Medulla oblongata (tissue), 1 donor: ENCODE measurements at regions not wholly inside any gene's neighbourhood (a gene's known extent, or its start where the extent isn't known, plus 50 kb on each side); places are given as distances from the start of the nearest gene placed in this dataset.

ENCODE experiments used
- DNase-seq: peaks from one replicate; pipeline ENCODE4 v3.0.0-alpha.2; 2015; ENCODE audit errors: extremely low spot score

- DNase-seq, result no peak
Measured at GRCh38 chr12:60324746-60325145, 728.9 kb downstream of the SLC16A7 start.

GRCh38 chr12:60333461-60333860, 737.6 kb downstream of the SLC16A7 start:
- no peak for DNase-seq

- DNase-seq, result no peak
Measured at GRCh38 chr12:60335745-60336144, 739.9 kb downstream of the SLC16A7 start.

- DNase-seq, result no peak
Measured at GRCh38 chr12:60337839-60338549, 742.2 kb downstream of the SLC16A7 start.

- no peak for DNase-seq
Measured at GRCh38 chr12:60345442-60345841, 749.6 kb downstream of the SLC16A7 start.

- DNase-seq, result no peak
Measured at GRCh38 chr12:60349232-60349978, 753.6 kb downstream of the SLC16A7 start.

GRCh38 chr12:60387356-60387755, 791.5 kb downstream of the SLC16A7 start:
- DNase-seq, result no peak

GRCh38 chr12:60391051-60391450, 795.2 kb downstream of the SLC16A7 start:
- DNase-seq, result no peak

GRCh38 chr12:60391791-60392190, 796.0 kb downstream of the SLC16A7 start:
- DNase-seq, result no peak

- DNase-seq, result no peak
Measured at GRCh38 chr12:60393093-60393492, 797.3 kb downstream of the SLC16A7 start.

- no peak for DNase-seq
Measured at GRCh38 chr12:60394665-60395064, 798.8 kb downstream of the SLC16A7 start.

- no peak for DNase-seq
Measured at GRCh38 chr12:60398547-60398946, 802.7 kb downstream of the SLC16A7 start.

- DNase-seq, result no peak
Measured at GRCh38 chr12:60399064-60399463, 803.2 kb downstream of the SLC16A7 start.

- DNase-seq, result no peak
Measured at GRCh38 chr12:60402996-60403395, 807.2 kb downstream of the SLC16A7 start.

- DNase-seq, result no peak
Measured at GRCh38 chr12:60415351-60415750, 819.5 kb downstream of the SLC16A7 start.

GRCh38 chr12:60419986-60420385, 824.2 kb downstream of the SLC16A7 start:
- DNase-seq, result no peak

GRCh38 chr12:60421741-60422140, 825.9 kb downstream of the SLC16A7 start:
- DNase-seq, result no peak

GRCh38 chr12:60437297-60437696, 841.5 kb downstream of the SLC16A7 start:
- DNase-seq, result no peak

- no peak for DNase-seq
Measured at GRCh38 chr12:60441577-60441976, 845.7 kb downstream of the SLC16A7 start.

- no peak for DNase-seq
Measured at GRCh38 chr12:60451457-60451856, 855.6 kb downstream of the SLC16A7 start.

GRCh38 chr12:60465060-60465459, 869.2 kb downstream of the SLC16A7 start:
- no peak for DNase-seq

GRCh38 chr12:60468546-60468945, 872.7 kb downstream of the SLC16A7 start:
- no peak for DNase-seq

- no peak for DNase-seq
Measured at GRCh38 chr12:60475825-60476224, 880.0 kb downstream of the SLC16A7 start.
